Activated naive CD4-positive, alpha-beta T cell treated with anti-CD3 and anti-CD28 coated beads, Interleukin-2, amount 50 U/mL, for 24 hours (primary cell): ENCODE measurements at regions not wholly inside any gene's neighbourhood (a gene's known extent, or its start where the extent isn't known, plus 50 kb on each side); places are given as distances from the start of the nearest gene placed in this dataset.
"Not testable (repeated sequence)": the region's sequence is repeated elsewhere in the genome, so short reads cannot be mapped to it uniquely, and the experiment has no call there.

Experiments
- H3K27ac Mint-ChIP-seq: one replicate; pipeline ENCODE4 v1.8.0; 2021; ENCODE audit warnings: mild to moderate bottlenecking, mixed read lengths
- H3K27me3 Mint-ChIP-seq: one replicate; pipeline ENCODE4 v1.8.0; 2021; ENCODE audit warnings: mixed read lengths
- H3K36me3 Mint-ChIP-seq: one replicate; pipeline ENCODE4 v1.8.0; 2021; ENCODE audit warnings: mixed read lengths
- H3K4me1 Mint-ChIP-seq: one replicate; pipeline ENCODE4 v1.8.0; 2021; ENCODE audit warnings: mixed read lengths
- H3K4me3 Mint-ChIP-seq: one replicate; pipeline ENCODE4 v1.8.0; 2021; ENCODE audit warnings: mild to moderate bottlenecking, mixed read lengths
- H3K9me3 Mint-ChIP-seq: one replicate; pipeline ENCODE4 v1.8.0; 2021; ENCODE audit warnings: mixed read lengths

- Mint-ChIP-seq H3K27ac (no peak overlapping the region), H3K4me3 (no peak overlapping the region), H3K36me3 (no peaks in the 10 kb centered on the region), H3K27me3 (peaks cover 1% of the 10 kb centered on the region), H3K9me3 (no peaks in the 10 kb centered on the region), H3K4me1 (no peaks in the 10 kb centered on the region)
Observed at GRCh38 chr7:131625817-131626372, 69.5 kb upstream of the PODXL start.

GRCh38 chr7:131625345-131625744 is 68.9 kb upstream of the PODXL start:
- not testable (repeated sequence) for H3K27me3 Mint-ChIP-seq, H3K27ac Mint-ChIP-seq, H3K36me3 Mint-ChIP-seq, H3K4me1 Mint-ChIP-seq, H3K9me3 Mint-ChIP-seq, H3K4me3 Mint-ChIP-seq

- Mint-ChIP-seq H3K27ac (no peak overlapping the region), H3K36me3 (no peaks in the 10 kb centered on the region), H3K4me1 (no peaks in the 10 kb centered on the region), H3K9me3 (no peaks in the 10 kb centered on the region), H3K27me3 (no peaks in the 10 kb centered on the region), H3K4me3 (no peak overlapping the region)
Observed at GRCh38 chr7:131624536-131624935, 68.1 kb upstream of the PODXL start.

- H3K27me3 Mint-ChIP-seq, result peaks cover 1% of the 10 kb centered on the region
- no peaks in the 10 kb centered on the region for H3K4me1 Mint-ChIP-seq
- H3K36me3 Mint-ChIP-seq, result no peaks in the 10 kb centered on the region
- H3K4me3 Mint-ChIP-seq, result no peak overlapping the region
- no peak overlapping the region for H3K27ac Mint-ChIP-seq
- no peaks in the 10 kb centered on the region for H3K9me3 Mint-ChIP-seq
Observed at GRCh38 chr7:131623154-131623553, 66.7 kb upstream of the PODXL start.

- no peaks in the 10 kb centered on the region for H3K36me3 Mint-ChIP-seq
- H3K4me3 Mint-ChIP-seq, result no peak overlapping the region
- H3K27ac Mint-ChIP-seq, result no peak overlapping the region
- H3K4me1 Mint-ChIP-seq, result no peaks in the 10 kb centered on the region
- no peaks in the 10 kb centered on the region for H3K9me3 Mint-ChIP-seq
- H3K27me3 Mint-ChIP-seq, result peaks cover 6% of the 10 kb centered on the region
Observed at GRCh38 chr7:131621652-131622051, 65.2 kb upstream of the PODXL start.

GRCh38 chr7:131620673-131621609 is 64.5 kb upstream of the PODXL start:
- Mint-ChIP-seq H3K4me3 (no peak overlapping the region), H3K27me3 (peaks cover 6% of the 10 kb centered on the region), H3K4me1 (no peaks in the 10 kb centered on the region), H3K36me3 (no peaks in the 10 kb centered on the region), H3K27ac (no peak overlapping the region), H3K9me3 (no peaks in the 10 kb centered on the region)

GRCh38 chr7:131619336-131620305 is 63.2 kb upstream of the PODXL start:
- Mint-ChIP-seq H3K4me1 (no peaks in the 10 kb centered on the region), H3K27me3 (peaks cover 6% of the 10 kb centered on the region), H3K9me3 (no peaks in the 10 kb centered on the region), H3K27ac (no peak overlapping the region), H3K4me3 (no peak overlapping the region), H3K36me3 (no peaks in the 10 kb centered on the region)

GRCh38 chr7:131618391-131618790 is 62.0 kb upstream of the PODXL start:
- Mint-ChIP-seq H3K27me3 (peaks cover 6% of the 10 kb centered on the region), H3K4me1 (no peaks in the 10 kb centered on the region), H3K36me3 (no peaks in the 10 kb centered on the region), H3K4me3 (no peak overlapping the region), H3K27ac (no peak overlapping the region), H3K9me3 (no peaks in the 10 kb centered on the region)

- H3K4me3 Mint-ChIP-seq, result no peak overlapping the region
- no peaks in the 10 kb centered on the region for H3K9me3 Mint-ChIP-seq
- H3K27me3 Mint-ChIP-seq, result peaks cover 6% of the 10 kb centered on the region
Observed at GRCh38 chr7:131616487-131617200, 60.2 kb upstream of the PODXL start.

GRCh38 chr7:131613909-131614308 is 57.5 kb upstream of the PODXL start:
- Mint-ChIP-seq H3K9me3 (no peaks in the 10 kb centered on the region), H3K27me3 (peaks cover 6% of the 10 kb centered on the region), H3K27ac (no peak overlapping the region), H3K4me1 (no peaks in the 10 kb centered on the region), H3K4me3 (no peak overlapping the region), H3K36me3 (no peaks in the 10 kb centered on the region)

More at GRCh38 chr7:131616487-131617200, 60.2 kb upstream of the PODXL start:
- no peak overlapping the region for H3K27ac Mint-ChIP-seq
- H3K4me1 Mint-ChIP-seq, result no peaks in the 10 kb centered on the region
- H3K36me3 Mint-ChIP-seq, result no peaks in the 10 kb centered on the region

- Mint-ChIP-seq H3K4me3 (no peak overlapping the region), H3K36me3 (no peaks in the 10 kb centered on the region), H3K27me3 (peaks cover 5% of the 10 kb centered on the region), H3K27ac (no peak overlapping the region), H3K4me1 (no peaks in the 10 kb centered on the region), H3K9me3 (no peaks in the 10 kb centered on the region)
Observed at GRCh38 chr7:131610007-131610406, 53.6 kb upstream of the PODXL start.

- Mint-ChIP-seq H3K4me3 (no peak overlapping the region), H3K27me3 (peaks cover 7% of the 10 kb centered on the region), H3K4me1 (no peaks in the 10 kb centered on the region), H3K36me3 (no peaks in the 10 kb centered on the region), H3K27ac (peak overlapping the region; percentile 52), H3K9me3 (no peaks in the 10 kb centered on the region)
Observed at GRCh38 chr7:131608116-131608500, 51.7 kb upstream of the PODXL start.

- H3K9me3 Mint-ChIP-seq, result no peaks in the 10 kb centered on the region
- H3K4me3 Mint-ChIP-seq, result no peak overlapping the region
- H3K27me3 Mint-ChIP-seq, result peaks cover 7% of the 10 kb centered on the region
- no peaks in the 10 kb centered on the region for H3K36me3 Mint-ChIP-seq
- H3K4me1 Mint-ChIP-seq, result no peaks in the 10 kb centered on the region
- peak overlapping the region; percentile 52 for H3K27ac Mint-ChIP-seq
Observed at GRCh38 chr7:131607291-131608115, 51.1 kb upstream of the PODXL start.
